Muscle of leg (tissue), 3 donors: ENCODE measurements at regions not wholly inside any gene's neighbourhood (a gene's known extent, or its start where the extent isn't known, plus 50 kb on each side); places are given as distances from the start of the nearest gene placed in this dataset.

Experiments
- DNase-seq: peaks from one replicate; pipeline ENCODE4 v3.0.0; 2013
- H3K27ac ChIP-seq: one replicate; pipeline ENCODE4 v1.5.1; 2013; ENCODE audit warnings: mild to moderate bottlenecking, low read length, control low read depth
- H3K27me3 ChIP-seq: one replicate; pipeline ENCODE4 v1.6.1; 2013; ENCODE audit warnings: low read length; ENCODE audit not compliant: control insufficient read depth, insufficient read depth
- H3K36me3 ChIP-seq: one replicate; pipeline ENCODE4 v1.6.1; 2013; ENCODE audit warnings: low read length; ENCODE audit not compliant: control insufficient read depth, insufficient read depth
- H3K4me1 ChIP-seq: one replicate; pipeline ENCODE4 v1.6.1; 2013; ENCODE audit warnings: low read length; ENCODE audit not compliant: control insufficient read depth, insufficient read depth
- H3K4me3 ChIP-seq: one replicate; pipeline ENCODE4 v1.5.1; 2013; ENCODE audit warnings: low read length, control low read depth
- H3K9me3 ChIP-seq: replicated peaks from 2 replicates; pipeline ENCODE4 v1.6.1; 2013; ENCODE audit warnings: low read depth, low read length; ENCODE audit not compliant: control insufficient read depth
- WGBS: methylation state at CpG from one replicate; pipeline ENCODE4 v1.1.5; 2013; ENCODE audit warnings: missing lambda C conversion rate; ENCODE audit not compliant: insufficient coverage; 5-methylcytosine and 5-hydroxymethylcytosine counted together

DNA sequence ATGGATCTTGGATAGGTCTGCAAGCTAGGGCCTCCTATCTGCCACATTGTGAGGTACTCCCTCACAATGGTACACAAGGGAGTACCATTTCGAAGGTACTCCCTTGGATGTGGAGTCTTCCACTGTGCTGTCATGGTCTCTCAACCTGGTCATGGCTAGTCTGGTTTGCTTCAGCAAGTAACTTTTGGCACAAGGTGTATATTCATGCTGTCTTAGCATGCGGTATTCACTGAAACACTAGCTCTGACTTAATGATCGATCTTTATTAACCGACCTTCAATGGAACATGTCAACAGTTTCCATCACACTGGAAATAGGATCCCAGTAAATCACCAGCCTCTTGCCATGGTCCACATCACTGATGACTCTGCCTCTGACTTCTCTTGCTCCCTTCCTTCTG is 77.5 kb upstream of the HS3ST1 start:
- no peaks in the 10 kb centered on the region for H3K4me1 ChIP-seq
- no peaks in the 10 kb centered on the region for H3K27me3 ChIP-seq
- no peaks in the 10 kb centered on the region for H3K36me3 ChIP-seq
- no peak overlapping the region for H3K4me3 ChIP-seq
- DNase-seq, result no peak
- H3K27ac ChIP-seq, result no peak overlapping the region
- 93% methylated on average over 3 of the region's 4 CpGs for WGBS
- H3K9me3 ChIP-seq, result no peaks in the 10 kb centered on the region

DNA sequence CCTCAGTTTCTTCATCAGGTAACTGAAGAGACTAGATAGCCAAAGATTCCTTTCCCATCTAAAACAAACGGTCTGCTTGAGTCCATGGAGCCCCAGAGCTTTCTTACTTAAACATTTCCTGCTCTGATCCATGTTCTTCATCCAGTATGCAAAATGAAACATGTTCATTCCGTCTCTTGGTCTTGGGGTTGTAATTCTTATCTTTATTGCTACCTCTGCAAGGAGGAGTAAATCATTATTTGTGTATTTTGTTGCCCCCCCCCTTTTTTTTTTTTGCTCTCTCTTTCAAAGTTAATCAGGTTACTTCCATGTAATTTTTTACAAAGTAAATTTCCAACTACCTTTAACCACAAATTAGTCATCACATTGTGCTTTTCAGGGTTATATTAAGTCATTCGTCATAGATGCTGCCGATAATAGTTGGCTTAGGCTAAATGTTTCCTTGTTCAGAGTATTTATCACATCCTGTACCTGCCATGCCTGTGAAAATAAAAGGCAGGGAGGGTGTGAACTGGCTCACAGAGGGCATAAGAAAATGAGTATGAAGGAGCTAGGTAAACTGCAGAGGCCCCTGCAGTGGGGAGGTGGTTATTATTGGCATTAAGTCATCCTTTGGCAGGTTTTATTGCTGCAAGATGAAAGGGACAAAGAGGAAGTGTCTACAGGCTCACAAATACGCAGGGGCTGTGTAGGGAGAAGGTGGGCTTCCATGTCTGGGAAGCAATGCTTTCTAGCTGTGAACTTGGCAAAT is 76.7 kb upstream of the HS3ST1 start:
- H3K27ac ChIP-seq, result no peak overlapping the region
- H3K4me1 ChIP-seq, result no peaks in the 10 kb centered on the region
- H3K36me3 ChIP-seq, result no peaks in the 10 kb centered on the region
- no peaks in the 10 kb centered on the region for H3K9me3 ChIP-seq
- WGBS, result no CpG with 5 or more reads among the region's 5 CpGs
- H3K4me3 ChIP-seq, result no peak overlapping the region
- DNase-seq, result no peak
- no peaks in the 10 kb centered on the region for H3K27me3 ChIP-seq

DNA sequence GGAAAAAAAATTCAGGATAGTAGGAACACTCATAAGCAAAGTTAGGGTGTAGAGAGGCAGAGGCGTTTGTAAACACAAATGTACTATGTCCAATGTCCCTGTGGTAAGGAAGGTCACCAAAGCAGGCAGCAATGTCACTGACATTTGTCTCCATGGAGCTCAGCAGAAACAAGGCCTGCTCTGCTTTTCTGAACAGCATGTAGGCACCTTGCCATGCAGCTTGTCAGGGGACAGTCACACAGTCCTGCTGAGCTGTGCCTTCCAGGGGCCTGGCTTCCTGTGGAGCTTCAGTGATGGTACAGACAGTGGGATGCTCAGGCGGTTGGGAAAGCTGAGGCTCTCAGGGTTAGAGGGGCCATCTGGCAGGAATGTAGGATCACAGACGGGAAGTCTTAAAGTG is 74.5 kb upstream of the HS3ST1 start:
- H3K36me3 ChIP-seq, result no peaks in the 10 kb centered on the region
- no peak overlapping the region for H3K27ac ChIP-seq
- H3K9me3 ChIP-seq, result peaks cover 1% of the 10 kb centered on the region
- DNase-seq, result no peak
- no peaks in the 10 kb centered on the region for H3K27me3 ChIP-seq
- no peak overlapping the region for H3K4me3 ChIP-seq
- H3K4me1 ChIP-seq, result no peaks in the 10 kb centered on the region
- 32% methylated on average over 3 of the region's 3 CpGs for WGBS

DNA sequence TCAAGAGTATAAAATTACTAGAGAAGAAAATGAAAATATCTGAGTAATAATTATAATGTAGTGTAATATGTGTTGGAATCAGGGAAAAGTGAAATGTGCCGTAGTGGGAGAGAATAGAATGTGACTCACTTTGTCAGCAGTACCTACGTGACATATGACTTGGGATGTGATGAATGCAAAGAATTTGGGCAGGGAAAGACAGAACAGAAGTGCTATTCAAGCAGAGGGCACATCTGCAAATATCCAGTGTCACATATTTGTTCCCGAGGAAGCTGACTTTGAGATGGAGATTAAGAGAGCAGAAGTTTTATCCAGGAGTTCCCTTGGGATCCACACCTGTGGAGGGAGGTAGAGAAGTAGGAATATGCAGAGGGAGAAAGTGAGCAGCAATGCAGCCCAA is 69.3 kb upstream of the HS3ST1 start:
- no peak for DNase-seq
- peaks cover 10% of the 10 kb centered on the region for H3K9me3 ChIP-seq
- no peak overlapping the region for H3K4me3 ChIP-seq
- H3K4me1 ChIP-seq, result no peaks in the 10 kb centered on the region
- no peak overlapping the region for H3K27ac ChIP-seq
- no peaks in the 10 kb centered on the region for H3K27me3 ChIP-seq
- 81% methylated on average over 3 of the region's 3 CpGs for WGBS
- H3K36me3 ChIP-seq, result no peaks in the 10 kb centered on the region

DNA sequence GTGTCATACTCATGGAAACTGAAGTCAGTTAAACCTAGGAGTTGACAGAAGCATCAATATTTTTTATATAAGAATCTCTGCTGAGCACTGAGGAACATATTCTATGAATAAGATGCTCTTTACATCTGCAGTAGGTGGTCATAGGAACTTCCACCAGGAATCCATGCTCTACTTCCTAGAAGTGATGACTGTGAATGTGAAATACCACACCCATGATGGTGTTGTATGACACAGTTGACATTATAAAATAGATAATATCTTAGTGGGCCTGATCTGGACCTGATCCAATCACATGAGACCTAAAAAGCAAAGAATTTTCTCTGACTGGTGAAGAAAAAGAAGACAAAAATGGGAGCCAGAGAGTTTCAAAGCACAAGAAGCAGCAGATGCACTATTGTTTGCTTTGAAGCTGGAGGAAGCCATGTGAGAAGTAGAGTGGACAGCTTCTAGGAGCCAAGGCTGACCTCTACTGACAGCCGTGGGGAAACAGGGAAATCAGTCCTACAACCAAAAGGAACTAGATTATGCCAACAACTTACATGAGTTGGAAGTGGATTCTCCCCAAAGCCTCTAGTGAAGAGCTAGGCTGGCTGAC is 68.6 kb upstream of the HS3ST1 start:
- no peak for DNase-seq
- no peak overlapping the region for H3K27ac ChIP-seq
- H3K9me3 ChIP-seq, result peaks cover 10% of the 10 kb centered on the region
- H3K36me3 ChIP-seq, result no peaks in the 10 kb centered on the region
- no peaks in the 10 kb centered on the region for H3K4me1 ChIP-seq
- WGBS, result no CpG with 5 or more reads among the region's 1 CpG
- H3K27me3 ChIP-seq, result no peaks in the 10 kb centered on the region
- no peak overlapping the region for H3K4me3 ChIP-seq

DNA sequence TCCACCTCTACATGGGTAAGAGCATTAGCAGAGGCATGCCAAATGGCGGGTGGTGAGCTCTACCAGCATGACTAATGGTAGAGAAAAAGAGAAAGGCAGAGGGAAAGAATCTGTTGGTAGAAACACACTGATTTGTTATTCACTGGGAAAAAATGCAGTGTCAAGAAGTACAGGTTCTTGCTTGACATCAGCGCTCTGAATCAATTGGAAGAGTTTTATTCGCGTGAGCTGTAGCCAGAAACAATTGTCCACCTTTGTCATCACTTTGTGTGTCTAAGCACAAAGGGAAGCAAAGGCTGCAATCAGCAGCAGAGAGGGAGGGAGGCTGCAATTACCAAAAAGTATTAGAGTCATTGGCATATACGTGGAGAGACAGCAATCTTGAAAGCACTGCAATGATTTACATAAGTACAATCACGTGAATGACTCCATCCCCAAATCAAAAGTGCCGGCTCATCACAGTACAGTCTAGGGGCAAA is 67.7 kb upstream of the HS3ST1 start:
- no peak for DNase-seq
- Histone ChIP-seq H3K36me3 (no peaks in the 10 kb centered on the region), H3K27ac (no peak overlapping the region), H3K4me1 (no peaks in the 10 kb centered on the region), H3K27me3 (no peaks in the 10 kb centered on the region), H3K4me3 (no peak overlapping the region), H3K9me3 (peaks cover 10% of the 10 kb centered on the region)
- 88% methylated on average over 6 of the region's 7 CpGs for WGBS

DNA sequence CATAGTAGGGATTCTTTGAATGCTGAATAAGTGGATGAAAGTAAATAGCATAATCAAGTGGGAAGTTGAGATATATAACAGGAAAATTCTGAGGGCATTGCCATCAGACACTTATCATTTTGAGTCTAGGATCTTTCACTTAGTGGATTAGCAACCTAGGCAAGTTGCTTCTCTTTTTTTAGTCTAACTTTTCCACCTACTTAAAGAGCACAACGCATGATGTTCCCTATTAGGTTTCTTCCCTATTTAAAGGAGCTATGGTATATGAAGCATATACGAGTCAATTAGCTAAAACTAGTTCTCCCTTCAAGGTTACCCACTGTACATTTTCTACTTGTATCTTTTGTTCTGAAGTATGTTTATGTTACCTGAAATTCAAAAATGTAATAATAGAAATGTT is 67.1 kb upstream of the HS3ST1 start:
- no peak for DNase-seq
- H3K4me3 ChIP-seq, result no peak overlapping the region
- H3K9me3 ChIP-seq, result peaks cover 10% of the 10 kb centered on the region
- no peaks in the 10 kb centered on the region for H3K4me1 ChIP-seq
- no peak overlapping the region for H3K27ac ChIP-seq
- H3K36me3 ChIP-seq, result no peaks in the 10 kb centered on the region
- WGBS, result no CpG with 5 or more reads among the region's 2 CpGs
- no peaks in the 10 kb centered on the region for H3K27me3 ChIP-seq

DNA sequence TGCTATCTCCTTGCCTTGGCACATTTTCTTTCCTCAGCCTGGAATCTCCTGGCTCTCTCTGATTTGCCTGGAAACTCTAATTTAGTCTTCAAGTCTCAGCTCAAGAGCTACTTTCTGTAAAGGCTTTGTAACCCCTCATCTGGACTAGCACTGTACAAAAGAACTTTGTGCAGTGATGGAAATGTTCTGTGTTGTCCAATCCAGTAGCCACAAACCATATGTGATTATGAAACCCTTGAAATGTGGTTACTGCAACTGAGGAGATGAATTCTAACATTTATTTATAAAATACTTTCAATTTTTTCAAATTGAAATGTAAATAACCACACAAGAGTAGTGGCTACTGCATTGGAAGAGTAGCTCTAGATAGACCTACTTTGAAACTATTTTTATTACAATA is 66.6 kb upstream of the HS3ST1 start:
- H3K27ac ChIP-seq, result no peak overlapping the region
- no peaks in the 10 kb centered on the region for H3K27me3 ChIP-seq
- H3K9me3 ChIP-seq, result peaks cover 10% of the 10 kb centered on the region
- no peak for DNase-seq
- H3K4me1 ChIP-seq, result no peaks in the 10 kb centered on the region
- no peak overlapping the region for H3K4me3 ChIP-seq
- H3K36me3 ChIP-seq, result no peaks in the 10 kb centered on the region

DNA sequence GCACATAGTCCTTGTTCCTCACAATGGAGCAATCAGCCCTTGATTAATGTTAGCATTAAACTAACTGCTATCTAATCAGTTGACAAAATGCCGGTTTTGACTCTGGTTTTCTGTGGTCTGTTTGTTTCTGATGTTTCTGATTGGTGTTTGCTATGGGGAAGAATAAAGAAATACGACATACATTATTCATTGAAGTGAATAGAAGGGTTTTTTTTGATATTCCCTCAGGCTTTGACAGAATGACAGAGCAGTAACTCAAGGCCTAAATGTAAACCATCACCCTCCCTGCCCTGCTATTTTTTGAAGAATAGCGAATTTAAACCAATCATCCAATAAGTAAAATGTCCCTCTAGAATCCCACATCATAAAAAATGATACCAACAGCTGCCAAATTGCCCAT is 65.5 kb upstream of the HS3ST1 start:
- no CpG with 5 or more reads among the region's 3 CpGs for WGBS
- H3K4me3 ChIP-seq, result no peak overlapping the region
- no peak overlapping the region for H3K27ac ChIP-seq
- no peaks in the 10 kb centered on the region for H3K4me1 ChIP-seq
- H3K36me3 ChIP-seq, result no peaks in the 10 kb centered on the region
- no peaks in the 10 kb centered on the region for H3K27me3 ChIP-seq
- H3K9me3 ChIP-seq, result peaks cover 10% of the 10 kb centered on the region
- no peak for DNase-seq

DNA sequence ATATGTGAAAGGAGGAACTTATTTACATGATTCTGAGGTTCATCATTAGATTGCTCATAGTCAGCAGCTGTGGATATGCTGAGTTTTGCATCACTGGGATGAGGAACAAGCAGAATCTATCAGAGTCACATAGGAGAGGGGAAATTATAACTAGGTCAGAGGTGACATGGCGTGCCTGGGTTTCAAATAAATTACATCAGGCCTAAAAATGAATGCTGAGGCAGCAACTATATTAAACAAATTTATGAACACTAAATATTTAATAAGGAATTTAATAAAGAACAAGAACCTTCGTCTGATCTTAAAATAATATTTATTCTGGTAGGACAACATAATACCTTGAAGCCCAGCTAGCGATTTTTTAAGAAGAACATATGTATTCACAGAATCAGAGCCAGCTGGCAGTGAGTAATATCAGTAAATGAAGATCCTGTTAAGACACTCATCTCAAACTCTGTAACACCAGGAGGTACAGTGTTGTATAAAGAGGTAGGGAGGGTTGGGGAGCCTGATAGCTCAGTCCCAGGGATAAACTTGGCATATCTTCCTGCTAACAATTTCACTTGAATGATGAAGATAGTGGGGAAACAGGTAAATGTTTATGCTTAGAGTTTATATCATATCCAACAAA is 60.9 kb upstream of the HS3ST1 start:
- Histone ChIP-seq H3K9me3 (peaks cover 3% of the 10 kb centered on the region), H3K36me3 (no peaks in the 10 kb centered on the region), H3K4me1 (no peaks in the 10 kb centered on the region), H3K27ac (no peak overlapping the region), H3K4me3 (no peak overlapping the region), H3K27me3 (no peaks in the 10 kb centered on the region)
- no CpG with 5 or more reads among the region's 3 CpGs for WGBS
- DNase-seq, result peak; percentile 62
